ENCODE measurements at regions not wholly inside any gene's neighbourhood (a gene's known extent, or its start where the extent isn't known, plus 50 kb on each side); places are given as distances from the start of the nearest gene placed in this dataset.
"Not testable (repeated sequence)": the region's sequence is repeated elsewhere in the genome, so short reads cannot be mapped to it uniquely, and the experiment has no call there.

DNA sequence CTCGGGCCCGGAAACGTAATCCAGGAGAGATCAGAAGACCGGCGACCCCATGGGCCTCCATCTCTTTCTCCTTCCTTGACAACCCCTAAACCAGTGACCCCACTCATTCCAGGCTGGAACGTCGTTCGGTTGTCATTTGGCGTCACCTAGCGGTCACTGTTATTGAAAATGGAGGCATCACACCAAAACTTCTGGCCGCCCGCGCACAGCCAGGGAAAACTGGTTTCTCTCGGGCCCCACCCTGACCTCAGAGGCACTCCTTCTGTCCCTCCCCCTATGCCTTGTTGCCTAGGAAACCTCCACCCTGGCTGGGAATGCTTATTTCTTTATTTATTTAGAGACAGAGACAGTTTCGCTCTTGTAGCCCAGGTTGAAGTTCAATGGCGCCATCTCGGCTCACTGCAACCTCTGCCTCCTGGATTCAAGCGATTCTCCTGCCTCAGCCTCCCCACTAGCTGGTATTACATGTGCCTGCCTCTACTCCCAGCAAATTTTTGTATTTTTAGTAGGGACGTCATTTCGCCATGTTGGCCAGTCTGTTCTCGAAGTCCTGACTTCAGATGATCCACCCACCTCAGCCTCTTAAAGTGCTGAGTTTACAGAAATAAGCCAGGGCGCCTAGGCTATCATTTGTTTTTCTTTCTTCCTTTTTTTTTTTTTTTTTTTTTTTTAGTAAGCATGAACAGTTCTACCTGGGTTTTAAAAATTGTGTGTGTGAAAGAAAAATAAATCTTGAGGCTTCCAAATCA lies 2144.1 kb upstream of the TPTE start:
- DNase-seq, result not testable (repeated sequence)

DNA sequence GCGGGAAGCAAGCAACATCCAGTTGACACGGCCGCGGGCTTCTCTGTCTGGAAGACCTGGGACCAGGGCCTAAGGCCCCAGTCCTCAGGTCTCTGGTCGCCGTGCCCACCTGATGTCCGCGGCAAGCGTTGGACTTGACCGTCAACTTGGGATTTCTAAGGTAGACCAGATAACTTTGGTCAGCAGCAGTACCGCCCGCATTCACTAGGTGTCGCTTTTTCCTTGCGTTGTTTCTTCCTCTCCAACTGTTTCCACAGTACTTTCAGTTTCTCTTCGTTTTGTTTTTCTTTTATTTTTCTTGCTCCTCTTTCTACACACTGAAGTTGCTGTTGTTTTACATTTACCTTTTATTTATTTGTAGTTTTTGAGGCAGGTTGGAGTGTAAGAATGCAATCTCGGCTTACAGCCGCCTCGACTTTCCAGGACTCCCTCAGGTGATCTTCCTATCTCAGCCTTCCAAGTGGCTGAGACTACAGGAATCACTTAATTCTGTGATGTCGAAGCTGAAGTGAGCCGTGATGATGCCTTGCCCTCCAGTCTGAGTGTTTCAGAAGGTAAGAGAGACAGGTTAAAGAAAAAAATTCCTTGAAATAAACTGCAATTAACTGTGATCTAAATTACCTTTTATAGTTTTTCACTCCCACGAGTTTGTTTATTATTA lies 2140.8 kb upstream of the TPTE start:
- not testable (repeated sequence) for DNase-seq

DNA sequence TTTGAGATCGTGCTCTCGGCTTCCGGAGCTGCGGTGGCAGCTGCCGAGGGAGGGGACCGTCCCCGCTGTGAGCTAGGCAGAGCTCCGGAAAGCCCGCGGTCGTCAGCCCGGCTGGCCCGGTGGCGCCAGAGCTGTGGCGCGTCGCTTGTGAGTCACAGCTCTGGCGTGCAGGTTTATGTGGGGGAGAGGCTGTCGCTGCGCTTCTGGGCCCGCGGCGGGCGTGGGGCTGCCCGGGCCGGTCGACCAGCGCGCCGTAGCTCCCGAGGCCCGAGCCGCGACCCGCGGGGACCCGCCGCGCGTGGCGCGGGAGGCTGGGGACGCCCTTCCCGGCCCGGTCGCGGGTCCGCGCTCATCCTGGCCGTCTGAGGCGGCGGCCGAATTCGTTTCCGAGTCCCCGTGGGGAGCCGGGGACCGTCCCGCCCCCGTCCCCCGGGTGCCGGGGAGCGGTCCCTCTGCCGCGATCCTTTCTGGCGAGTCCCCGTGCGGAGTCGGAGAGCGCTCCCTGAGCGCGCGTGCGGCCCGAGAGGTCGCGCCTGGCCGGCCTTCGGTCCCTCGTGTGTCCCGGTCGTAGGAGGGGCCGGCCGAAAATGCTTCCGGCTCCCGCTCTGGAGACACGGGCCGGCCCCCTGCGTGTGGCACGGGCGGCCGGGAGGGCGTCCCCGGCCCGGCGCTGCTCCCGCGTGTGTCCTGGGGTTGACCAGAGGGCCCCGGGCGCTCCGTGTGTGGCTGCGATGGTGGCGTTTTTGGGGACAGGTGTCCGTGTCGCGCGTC lies 2133.0 kb upstream of the TPTE start:
- not testable (repeated sequence) for DNase-seq

DNA sequence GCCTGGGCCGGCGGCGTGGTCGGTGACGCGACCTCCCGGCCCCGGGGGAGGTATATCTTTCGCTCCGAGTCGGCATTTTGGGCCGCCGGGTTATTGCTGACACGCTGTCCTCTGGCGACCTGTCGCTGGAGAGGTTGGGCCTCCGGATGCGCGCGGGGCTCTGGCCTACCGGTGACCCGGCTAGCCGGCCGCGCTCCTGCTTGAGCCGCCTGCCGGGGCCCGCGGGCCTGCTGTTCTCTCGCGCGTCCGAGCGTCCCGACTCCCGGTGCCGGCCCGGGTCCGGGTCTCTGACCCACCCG lies 2132.5 kb upstream of the TPTE start:
- DNase-seq, result not testable (repeated sequence)

DNA sequence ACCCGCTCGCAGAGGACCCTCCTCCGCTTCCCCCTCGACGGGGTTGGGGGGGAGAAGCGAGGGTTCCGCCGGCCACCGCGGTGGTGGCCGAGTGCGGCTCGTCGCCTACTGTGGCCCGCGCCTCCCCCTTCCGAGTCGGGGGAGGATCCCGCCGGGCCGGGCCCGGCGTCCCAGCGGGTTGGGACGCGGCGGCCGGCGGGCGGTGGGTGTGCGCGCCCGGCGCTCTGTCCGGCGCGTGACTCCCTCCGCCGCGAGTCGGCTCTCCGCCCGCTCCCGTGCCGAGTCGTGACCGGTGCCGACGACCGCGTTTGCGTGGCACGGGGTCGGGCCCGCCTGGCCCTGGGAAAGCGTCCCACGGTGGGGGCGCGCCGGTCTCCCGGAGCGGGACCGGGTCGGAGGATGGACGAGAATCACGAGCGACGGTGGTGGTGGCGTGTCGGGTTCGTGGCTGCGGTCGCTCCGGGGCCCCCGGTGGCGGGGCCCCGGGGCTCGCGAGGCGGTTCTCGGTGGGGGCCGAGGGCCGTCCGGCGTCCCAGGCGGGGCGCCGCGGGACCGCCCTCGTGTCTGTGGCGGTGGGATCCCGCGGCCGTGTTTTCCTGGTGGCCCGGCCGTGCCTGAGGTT lies 2130.7 kb upstream of the TPTE start:
- DNase-seq, result not testable (repeated sequence)

DNA sequence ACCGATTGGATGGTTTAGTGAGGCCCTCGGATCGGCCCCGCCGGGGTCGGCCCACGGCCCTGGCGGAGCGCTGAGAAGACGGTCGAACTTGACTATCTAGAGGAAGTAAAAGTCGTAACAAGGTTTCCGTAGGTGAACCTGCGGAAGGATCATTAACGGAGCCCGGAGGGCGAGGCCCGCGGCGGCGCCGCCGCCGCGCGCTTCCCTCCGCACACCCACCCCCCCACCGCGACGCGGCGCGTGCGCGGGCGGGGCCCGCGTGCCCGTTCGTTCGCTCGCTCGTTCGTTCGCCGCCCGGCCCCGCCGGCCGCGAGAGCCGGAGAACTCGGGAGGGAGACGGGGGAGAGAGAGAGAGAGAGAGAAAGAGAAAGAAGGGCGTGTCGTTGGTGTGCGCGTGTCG lies 2127.0 kb upstream of the TPTE start:
- DNase-seq, result not testable (repeated sequence)

DNA sequence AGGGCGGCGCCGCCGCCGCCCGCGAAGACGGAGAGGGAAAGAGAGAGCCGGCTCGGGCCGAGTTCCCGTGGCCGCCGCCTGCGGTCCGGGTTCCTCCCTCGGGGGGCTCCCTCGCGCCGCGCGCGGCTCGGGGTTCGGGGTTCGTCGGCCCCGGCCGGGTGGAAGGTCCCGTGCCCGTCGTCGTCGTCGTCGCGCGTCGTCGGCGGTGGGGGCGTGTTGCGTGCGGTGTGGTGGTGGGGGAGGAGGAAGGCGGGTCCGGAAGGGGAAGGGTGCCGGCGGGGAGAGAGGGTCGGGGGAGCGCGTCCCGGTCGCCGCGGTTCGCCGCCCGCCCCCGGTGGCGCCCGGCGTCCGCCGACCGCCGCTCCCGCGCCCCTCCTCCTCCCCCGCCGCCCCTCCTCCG lies 2125.4 kb upstream of the TPTE start:
- DNase-seq, result not testable (repeated sequence)

DNA sequence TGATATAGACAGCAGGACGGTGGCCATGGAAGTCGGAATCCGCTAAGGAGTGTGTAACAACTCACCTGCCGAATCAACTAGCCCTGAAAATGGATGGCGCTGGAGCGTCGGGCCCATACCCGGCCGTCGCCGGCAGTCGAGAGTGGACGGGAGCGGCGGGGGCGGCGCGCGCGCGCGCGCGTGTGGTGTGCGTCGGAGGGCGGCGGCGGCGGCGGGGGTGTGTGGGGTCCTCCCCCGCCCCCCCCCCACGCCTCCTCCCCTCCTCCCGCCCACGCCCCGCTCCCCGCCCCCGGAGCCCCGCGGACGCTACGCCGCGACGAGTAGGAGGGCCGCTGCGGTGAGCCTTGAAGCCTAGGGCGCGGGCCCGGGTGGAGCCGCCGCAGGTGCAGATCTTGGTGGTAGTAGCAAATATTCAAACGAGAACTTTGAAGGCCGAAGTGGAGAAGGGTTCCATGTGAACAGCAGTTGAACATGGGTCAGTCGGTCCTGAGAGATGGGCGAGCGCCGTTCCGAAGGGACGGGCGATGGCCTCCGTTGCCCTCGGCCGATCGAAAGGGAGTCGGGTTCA lies 2122.4 kb upstream of the TPTE start:
- not testable (repeated sequence) for DNase-seq

DNA sequence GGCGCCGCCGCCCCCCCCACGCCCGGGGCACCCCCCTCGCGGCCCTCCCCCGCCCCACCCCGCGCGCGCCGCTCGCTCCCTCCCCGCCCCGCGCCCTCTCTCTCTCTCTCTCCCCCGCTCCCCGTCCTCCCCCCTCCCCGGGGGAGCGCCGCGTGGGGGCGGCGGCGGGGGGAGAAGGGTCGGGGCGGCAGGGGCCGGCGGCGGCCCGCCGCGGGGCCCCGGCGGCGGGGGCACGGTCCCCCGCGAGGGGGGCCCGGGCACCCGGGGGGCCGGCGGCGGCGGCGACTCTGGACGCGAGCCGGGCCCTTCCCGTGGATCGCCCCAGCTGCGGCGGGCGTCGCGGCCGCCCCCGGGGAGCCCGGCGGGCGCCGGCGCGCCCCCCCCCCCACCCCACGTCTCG lies 2121.5 kb upstream of the TPTE start:
- DNase-seq, result not testable (repeated sequence)

DNA sequence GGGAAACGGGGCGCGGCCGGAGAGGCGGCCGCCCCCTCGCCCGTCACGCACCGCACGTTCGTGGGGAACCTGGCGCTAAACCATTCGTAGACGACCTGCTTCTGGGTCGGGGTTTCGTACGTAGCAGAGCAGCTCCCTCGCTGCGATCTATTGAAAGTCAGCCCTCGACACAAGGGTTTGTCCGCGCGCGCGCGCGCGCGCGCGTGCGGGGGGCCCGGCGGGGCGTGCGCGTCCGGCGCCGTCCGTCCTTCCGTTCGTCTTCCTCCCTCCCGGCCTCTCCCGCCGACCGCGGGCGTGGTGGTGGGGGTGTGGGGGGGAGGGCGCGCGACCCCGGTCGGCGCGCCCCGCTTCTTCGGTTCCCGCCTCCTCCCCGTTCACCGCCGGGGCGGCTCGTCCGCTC lies 2119.6 kb upstream of the TPTE start:
- DNase-seq, result not testable (repeated sequence)

DNA sequence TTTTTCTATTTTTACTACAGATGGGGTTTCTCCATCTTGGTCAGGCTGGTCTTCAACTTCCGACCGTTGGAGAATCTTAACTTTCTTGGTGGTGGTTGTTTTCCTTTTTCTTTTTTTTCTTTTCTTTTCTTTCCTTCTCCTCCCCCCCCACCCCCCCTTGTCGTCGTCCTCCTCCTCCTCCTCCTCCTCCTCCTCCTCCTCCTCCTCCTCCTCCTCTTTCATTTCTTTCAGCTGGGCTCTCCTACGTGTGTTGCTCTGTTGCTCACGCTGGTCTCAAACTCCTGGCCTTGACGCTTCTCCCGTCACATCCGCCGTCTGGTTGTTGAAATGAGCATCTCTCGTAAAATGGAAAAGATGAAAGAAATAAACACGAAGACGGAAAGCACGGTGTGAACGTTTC lies 2115.1 kb upstream of the TPTE start:
- not testable (repeated sequence) for DNase-seq

DNA sequence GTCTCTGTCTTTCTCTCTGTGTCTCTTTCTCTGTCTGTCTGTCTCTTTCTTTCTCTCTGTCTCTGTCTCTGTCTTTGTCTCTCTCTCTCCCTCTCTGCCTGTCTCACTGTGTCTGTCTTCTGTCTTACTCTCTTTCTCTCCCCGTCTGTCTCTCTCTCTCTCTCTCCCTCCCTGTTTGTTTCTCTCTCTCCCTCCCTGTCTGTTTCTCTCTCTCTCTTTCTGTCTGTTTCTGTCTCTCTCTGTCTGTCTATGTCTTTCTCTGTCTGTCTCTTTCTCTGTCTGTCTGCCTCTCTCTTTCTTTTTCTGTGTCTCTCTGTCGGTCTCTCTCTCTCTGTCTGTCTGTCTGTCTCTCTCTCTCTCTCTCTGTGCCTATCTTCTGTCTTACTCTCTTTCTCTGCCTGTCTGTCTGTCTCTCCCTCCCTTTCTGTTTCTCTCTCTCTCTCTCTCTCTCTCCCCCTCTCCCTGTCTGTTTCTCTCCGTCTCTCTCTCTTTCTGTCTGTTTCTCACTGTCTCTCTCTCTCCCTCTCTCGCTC lies 2110.2 kb upstream of the TPTE start:
- not testable (repeated sequence) for DNase-seq

DNA sequence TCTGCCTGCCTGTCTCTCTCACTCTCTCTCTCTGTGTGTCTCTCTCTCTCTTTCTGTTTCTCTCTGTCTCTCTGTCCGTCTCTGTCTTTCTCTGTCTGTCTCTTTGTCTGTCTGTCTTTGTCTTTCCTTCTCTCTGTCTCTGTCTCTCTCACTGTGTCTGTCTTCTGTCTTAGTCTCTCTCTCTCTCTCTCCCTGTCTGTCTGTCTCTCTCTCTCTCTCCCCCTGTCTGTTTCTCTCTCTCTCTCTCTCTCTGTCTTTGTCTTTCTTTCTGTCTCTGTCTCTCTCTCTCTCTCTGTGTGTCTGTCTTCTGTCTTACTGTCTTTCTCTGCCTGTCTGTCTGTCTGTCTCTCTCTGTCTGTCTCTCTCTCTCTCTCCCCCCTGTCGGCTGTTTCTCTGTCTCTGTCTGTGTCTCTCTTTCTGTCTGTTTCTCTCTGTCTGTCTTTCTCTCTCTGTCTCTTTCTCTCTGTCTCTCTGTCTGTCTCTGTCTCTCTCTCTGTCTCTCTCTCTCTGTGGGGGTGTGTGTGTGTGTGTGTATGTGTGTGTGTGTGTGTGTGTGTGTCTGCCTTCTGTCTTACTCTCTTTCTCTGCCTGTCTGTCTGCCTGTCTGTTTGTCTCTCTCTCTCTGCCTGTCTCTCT lies 2101.3 kb upstream of the TPTE start:
- peak in 1 of 2 donors; percentile 0 for DNase-seq

DNA sequence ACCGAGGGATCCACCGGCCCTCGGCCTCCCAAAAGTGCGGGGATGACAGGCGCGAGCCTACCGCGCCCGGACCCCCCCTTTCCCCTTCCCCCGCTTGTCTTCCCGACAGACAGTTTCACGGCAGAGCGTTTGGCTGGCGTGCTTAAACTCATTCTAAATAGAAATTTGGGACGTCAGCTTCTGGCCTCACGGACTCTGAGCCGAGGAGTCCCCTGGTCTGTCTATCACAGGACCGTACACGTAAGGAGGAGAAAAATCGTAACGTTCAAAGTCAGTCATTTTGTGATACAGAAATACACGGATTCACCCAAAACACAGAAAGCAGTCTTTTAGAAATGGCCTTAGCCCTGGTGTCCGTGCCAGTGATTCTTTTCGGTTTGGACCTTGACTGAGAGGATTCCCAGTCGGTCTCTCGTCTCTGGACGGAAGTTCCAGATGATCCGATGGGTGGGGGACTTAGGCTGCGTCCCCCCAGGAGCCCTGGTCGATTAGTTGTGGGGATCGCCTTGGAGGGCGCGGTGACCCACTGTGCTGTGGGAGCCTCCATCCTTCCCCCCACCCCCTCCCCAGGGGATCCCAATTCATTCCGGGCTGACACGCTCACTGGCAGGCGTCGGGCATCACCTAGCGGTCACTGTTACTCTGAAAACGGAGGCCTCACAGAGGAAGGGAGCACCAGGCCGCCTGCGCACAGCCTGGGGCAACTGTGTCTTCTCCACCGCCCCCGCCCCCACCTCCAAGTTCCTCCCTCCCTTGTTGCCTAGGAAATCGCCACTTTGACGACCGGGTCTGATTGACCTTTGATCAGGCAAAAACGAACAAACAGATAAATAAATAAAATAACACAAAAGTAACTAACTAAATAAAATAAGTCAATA lies 2093.4 kb upstream of the TPTE start:
- DNase-seq, result not testable (repeated sequence)

DNA sequence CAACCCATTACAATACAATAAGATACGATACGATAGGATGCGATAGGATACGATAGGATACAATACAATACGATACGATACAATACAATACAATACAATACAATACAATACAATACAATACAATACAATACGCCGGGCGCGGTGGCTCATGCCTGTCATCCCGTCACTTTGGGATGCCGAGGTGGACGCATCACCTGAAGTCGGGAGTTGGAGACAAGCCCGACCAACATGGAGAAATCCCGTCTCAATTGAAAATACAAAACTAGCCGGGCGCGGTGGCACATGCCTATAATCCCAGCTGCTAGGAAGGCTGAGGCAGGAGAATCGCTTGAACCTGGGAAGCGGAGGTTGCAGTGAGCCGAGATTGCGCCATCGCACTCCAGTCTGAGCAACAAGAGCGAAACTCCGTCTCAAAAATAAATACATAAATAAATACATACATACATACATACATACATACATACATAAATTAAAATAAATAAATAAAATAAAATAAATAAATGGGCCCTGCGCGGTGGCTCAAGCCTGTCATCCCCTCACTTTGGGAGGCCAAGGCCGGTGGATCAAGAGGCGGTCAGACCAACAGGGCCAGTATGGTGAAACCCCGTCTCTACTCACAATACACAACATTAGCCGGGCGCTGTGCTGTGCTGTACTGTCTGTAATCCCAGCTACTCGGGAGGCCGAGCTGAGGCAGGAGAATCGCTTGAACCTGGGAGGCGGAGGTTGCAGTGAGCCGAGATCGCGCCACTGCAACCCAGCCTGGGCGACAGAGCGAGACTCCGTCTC lies 2092.5 kb upstream of the TPTE start:
- not testable (repeated sequence) for DNase-seq

DNA sequence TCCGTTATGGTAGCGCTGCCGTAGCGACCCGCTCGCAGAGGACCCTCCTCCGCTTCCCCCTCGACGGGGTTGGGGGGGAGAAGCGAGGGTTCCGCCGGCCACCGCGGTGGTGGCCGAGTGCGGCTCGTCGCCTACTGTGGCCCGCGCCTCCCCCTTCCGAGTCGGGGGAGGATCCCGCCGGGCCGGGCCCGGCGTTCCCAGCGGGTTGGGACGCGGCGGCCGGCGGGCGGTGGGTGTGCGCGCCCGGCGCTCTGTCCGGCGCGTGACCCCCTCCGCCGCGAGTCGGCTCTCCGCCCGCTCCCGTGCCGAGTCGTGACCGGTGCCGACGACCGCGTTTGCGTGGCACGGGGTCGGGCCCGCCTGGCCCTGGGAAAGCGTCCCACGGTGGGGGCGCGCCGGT lies 2086.7 kb upstream of the TPTE start:
- not testable (repeated sequence) for DNase-seq

DNA sequence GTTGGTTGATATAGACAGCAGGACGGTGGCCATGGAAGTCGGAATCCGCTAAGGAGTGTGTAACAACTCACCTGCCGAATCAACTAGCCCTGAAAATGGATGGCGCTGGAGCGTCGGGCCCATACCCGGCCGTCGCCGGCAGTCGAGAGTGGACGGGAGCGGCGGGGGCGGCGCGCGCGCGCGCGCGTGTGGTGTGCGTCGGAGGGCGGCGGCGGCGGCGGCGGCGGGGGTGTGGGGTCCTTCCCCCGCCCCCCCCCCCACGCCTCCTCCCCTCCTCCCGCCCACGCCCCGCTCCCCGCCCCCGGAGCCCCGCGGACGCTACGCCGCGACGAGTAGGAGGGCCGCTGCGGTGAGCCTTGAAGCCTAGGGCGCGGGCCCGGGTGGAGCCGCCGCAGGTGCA lies 2078.3 kb upstream of the TPTE start:
- DNase-seq, result not testable (repeated sequence)

DNA sequence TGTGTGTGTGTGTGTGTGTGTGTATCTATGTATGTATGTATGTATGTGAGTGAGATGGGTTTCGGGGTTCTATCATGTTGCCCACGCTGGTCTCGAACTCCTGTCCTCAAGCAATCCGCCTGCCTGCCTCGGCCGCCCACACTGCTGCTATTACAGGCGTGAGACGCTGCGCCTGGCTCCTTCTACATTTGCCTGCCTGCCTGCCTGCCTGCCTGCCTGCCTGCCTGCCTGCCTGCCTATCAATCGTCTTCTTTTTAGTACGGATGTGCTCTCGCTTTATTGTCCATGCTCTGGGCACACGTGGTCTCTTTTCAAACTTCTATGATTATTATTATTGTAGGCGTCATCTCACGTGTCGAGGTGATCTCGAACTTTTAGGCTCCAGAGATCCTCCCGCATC lies 2071.6 kb upstream of the TPTE start:
- DNase-seq, result not testable (repeated sequence)

DNA sequence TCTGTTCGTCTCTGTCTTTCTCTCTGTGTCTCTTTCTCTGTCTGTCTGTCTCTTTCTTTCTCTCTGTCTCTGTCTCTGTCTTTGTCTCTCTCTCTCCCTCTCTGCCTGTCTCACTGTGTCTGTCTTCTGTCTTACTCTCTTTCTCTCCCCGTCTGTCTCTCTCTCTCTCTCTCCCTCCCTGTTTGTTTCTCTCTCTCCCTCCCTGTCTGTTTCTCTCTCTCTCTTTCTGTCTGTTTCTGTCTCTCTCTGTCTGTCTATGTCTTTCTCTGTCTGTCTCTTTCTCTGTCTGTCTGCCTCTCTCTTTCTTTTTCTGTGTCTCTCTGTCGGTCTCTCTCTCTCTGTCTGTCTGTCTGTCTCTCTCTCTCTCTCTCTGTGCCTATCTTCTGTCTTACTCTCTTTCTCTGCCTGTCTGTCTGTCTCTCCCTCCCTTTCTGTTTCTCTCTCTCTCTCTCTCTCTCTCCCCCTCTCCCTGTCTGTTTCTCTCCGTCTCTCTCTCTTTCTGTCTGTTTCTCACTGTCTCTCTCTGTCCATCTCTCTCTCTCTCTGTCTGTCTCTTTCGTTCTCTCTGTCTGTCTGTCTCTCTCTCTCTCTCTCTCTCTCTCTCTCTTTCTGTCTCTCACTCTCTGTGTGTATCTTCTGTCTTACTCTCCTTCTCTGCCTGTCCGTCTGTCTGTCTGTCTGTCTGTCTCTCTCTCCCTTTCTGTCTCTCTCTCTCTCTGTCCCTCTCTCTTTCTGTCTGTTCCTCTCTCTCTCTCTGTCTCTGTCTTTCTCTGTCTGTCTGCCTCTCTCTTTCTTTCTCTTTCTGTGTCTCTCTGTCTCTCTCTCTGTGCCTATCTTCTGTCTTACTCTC lies 2065.9 kb upstream of the TPTE start:
- not testable (repeated sequence) for DNase-seq
